A549 (cell line): ENCODE measurements at regions not wholly inside any gene's neighbourhood (a gene's known extent, or its start where the extent isn't known, plus 50 kb on each side); places are given as distances from the start of the nearest gene placed in this dataset.

ENCODE experiments used
- CTCF ChIP-seq: fragments of >200 bp; sonication (Bioruptor Twin); formaldehyde crosslinking; IDR thresholded peaks from 3 replicates; pipeline ENCODE4 v1.5.1; 2016
- FOSL2 ChIP-seq, 2 experiments: fragments of 450-650 bp in 1 of 2; fragments of >200 bp in 1 of 2; sonication (Bioruptor Twin) in 1 of 2; formaldehyde crosslinking; IDR thresholded peaks; 2 replicates each; pipeline versions ENCODE4 v1.5.0 to v1.6.1; 2016 to 2020; ENCODE audit warnings: mild to moderate bottlenecking in 1 of 2, moderate library complexity in 1 of 2
- HOXA7 ChIP-seq: fragments of 250-450 bp; sonication (Bioruptor Pico); IDR thresholded peaks from 2 replicates; pipeline ENCODE4 v1.5.0; 2020; ENCODE audit warnings: mild to moderate bottlenecking, moderate library complexity
- MAX ChIP-seq: IDR thresholded peaks from 2 replicates; pipeline ENCODE4 v1.6.1; 2012

GRCh38 chr14:56720703-56721460 is 89.4 kb downstream of the OTX2 start:
- no peak for TF ChIP-seq CTCF
- TF ChIP-seq MAX: no peak
- no peak for TF ChIP-seq HOXA7 (CRISPR knock-in tag)
- no peak for TF ChIP-seq FOSL2 (IDR thresholded peaks at IDR 0.05)
- no peak for TF ChIP-seq FOSL2 (CRISPR knock-in tag; IDR thresholded peaks at IDR 0.05)
